Skeletal muscle tissue (tissue), 3 donors: ENCODE measurements at regions not wholly inside any gene's neighbourhood (a gene's known extent, or its start where the extent isn't known, plus 50 kb on each side); places are given as distances from the start of the nearest gene placed in this dataset.
"Not testable (repeated sequence)": the region's sequence is repeated elsewhere in the genome, so short reads cannot be mapped to it uniquely, and the experiment has no call there.

Experiments
- H3K27ac ChIP-seq: one replicate; pipeline ENCODE4 v1.7.0; 2013; ENCODE audit warnings: mild to moderate bottlenecking, low read depth, low read length, inconsistent platforms
- H3K27me3 ChIP-seq, 3 donors: one replicate each; pipeline ENCODE4 v1.7.0; 2013; ENCODE audit warnings: low read length in 3 of 3; ENCODE audit not compliant: control insufficient read depth in 3 of 3, insufficient read depth in 3 of 3
- H3K36me3 ChIP-seq, 3 donors: one replicate each; pipeline ENCODE4 v1.7.0; 2013; ENCODE audit warnings: low read length in 3 of 3; ENCODE audit not compliant: control insufficient read depth in 3 of 3, insufficient read depth in 3 of 3
- H3K4me1 ChIP-seq, 3 donors: one replicate each; pipeline ENCODE4 v1.7.0; 2013; ENCODE audit warnings: low read length in 3 of 3, mild to moderate bottlenecking in 3 of 3; ENCODE audit not compliant: control insufficient read depth in 3 of 3, insufficient read depth in 3 of 3
- H3K4me3 ChIP-seq, 3 donors: one replicate each; pipeline ENCODE4 v1.7.0; 2013; ENCODE audit warnings: low read length in 3 of 3
- H3K9ac ChIP-seq, 3 donors: one replicate each; pipeline ENCODE4 v1.7.0; 2013; ENCODE audit warnings: low read length in 3 of 3, mild to moderate bottlenecking in 3 of 3, moderate library complexity in 2 of 3, low read depth in 1 of 3
- H3K9me3 ChIP-seq, 3 donors: one replicate each; pipeline ENCODE4 v1.7.0; 2013; ENCODE audit warnings: low read length in 3 of 3; ENCODE audit not compliant: control insufficient read depth in 3 of 3
- donor health status: Osteomylitis.

DNA sequence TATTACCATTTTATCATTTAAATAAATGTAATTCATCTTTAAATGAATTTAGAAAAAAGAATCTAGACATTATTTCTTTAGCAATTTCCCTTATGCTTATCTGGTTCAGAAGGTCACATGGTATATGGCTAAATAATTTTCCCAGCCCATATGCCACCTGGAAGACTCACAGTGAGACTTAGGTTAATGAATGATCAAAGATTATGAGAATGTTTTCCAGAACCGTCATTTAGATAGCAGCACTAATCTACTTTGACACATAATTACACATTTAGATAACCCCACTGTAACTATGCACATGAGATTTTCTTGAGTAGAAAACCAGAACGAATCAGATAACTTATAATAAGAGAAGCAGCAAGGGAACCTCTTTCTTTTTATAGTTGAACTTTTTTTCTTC lies 124.9 kb upstream of the CCDC180 start:
- not testable (repeated sequence) for H3K27ac ChIP-seq, H3K4me1 ChIP-seq, H3K9ac ChIP-seq, H3K4me3 ChIP-seq, H3K9me3 ChIP-seq, H3K27me3 ChIP-seq, H3K36me3 ChIP-seq

DNA sequence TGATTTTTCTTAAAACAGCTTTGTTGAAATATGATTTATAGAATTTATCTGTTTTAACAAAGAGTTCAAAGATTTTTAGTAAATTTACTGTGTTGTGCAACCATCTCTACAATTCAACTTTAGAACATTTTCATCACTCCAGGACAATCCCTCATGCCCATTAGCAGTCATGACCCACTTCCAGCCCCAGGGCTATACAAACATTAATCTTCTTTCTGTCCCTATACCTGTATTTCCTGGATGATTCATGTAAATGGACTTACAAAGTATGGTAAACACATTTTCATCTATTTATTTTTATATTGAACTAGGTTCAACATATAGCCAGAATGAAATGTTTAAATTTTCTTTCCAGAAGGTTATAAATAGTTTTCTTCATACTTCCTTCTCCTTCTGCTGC lies 127.8 kb upstream of the CCDC180 start:
- Histone ChIP-seq H3K9ac (no peak overlapping the region), H3K4me3 (no peak overlapping the region), H3K4me1 (no peaks in the 10 kb centered on the region), H3K36me3 (no peaks in the 10 kb centered on the region), H3K27ac (no peak overlapping the region), H3K27me3 (no peaks in the 10 kb centered on the region), H3K9me3 (no peaks in the 10 kb centered on the region)

DNA sequence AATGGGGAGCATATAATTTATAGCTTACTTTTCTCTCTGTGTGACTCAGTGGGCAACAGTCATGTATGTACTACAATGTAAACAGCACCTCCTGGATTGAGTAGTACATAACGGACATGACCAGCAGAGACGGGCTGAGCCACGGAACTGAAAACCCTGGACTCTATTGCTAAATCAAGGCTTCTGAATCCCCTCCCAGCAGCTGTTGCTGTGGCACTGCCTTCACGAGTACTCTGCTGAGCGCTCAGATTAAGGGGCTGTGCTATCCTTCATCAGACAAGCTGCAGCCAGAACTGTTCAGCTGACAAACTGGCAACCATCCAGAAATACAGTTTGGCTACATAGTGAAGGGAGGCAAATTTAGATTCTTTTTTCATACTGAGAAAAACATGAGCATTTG lies 131.3 kb upstream of the CCDC180 start:
- no peaks in the 10 kb centered on the region for H3K36me3 ChIP-seq
- H3K9ac ChIP-seq, result no peak overlapping the region
- no peak overlapping the region for H3K4me3 ChIP-seq
- no peaks in the 10 kb centered on the region for H3K4me1 ChIP-seq
- no peaks in the 10 kb centered on the region for H3K27me3 ChIP-seq
- H3K9me3 ChIP-seq, result no peaks in the 10 kb centered on the region
- H3K27ac ChIP-seq, result no peak overlapping the region

DNA sequence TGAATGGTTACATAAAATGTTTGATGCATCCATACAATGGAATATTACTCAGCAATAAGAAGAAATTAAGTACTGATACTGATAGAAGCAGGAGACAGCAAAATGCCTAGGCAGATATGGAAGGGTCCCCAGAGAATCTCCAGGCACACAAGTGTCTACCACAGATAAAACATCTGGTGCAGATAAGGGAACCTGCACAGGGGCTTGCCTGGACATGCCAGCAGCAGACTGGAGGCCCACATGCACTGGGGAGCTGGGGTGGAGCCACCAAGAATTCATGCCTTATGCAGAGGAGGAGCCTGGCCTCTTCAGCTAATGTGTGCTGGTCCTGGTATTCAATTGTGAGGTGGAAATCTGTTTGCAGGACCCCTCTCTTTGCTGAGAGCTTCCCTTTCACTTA lies 129.2 kb upstream of the CTSV start:
- H3K4me1 ChIP-seq, H3K27me3 ChIP-seq, H3K9me3 ChIP-seq, H3K4me3 ChIP-seq, H3K36me3 ChIP-seq, H3K27ac ChIP-seq, H3K9ac ChIP-seq: not testable (repeated sequence)

DNA sequence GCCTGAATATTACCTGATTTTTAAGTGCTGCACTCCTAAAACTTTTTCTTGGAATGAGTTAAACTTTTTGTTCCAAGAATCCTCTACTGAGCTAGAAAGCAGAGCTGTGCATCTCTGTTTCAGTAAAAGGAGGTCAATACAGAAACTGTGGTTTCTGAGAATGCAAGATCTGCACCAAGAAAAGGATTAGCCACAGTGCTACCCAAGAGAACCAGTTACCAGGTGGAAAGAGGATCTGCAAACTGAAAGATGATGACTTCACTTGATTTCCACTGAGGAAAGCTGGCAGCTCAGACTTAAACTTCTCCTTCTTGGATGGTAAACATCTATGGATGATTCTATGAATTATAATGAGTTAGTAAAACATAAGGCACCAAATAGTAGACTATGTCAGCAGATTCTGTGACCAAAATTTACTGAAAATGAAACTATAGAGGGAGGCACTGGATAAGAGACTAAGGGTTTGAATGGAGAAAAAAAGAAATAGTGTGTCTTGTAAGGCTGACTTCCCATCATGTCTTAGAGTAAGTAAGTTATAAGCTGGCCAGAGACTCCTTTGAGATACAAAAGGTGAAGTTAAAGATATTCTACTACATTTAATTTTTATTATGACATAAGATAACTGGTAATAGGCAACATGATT lies 127.7 kb upstream of the CTSV start:
- not testable (repeated sequence) for H3K9me3 ChIP-seq, H3K27me3 ChIP-seq, H3K36me3 ChIP-seq, H3K4me1 ChIP-seq, H3K9ac ChIP-seq, H3K27ac ChIP-seq, H3K4me3 ChIP-seq

DNA sequence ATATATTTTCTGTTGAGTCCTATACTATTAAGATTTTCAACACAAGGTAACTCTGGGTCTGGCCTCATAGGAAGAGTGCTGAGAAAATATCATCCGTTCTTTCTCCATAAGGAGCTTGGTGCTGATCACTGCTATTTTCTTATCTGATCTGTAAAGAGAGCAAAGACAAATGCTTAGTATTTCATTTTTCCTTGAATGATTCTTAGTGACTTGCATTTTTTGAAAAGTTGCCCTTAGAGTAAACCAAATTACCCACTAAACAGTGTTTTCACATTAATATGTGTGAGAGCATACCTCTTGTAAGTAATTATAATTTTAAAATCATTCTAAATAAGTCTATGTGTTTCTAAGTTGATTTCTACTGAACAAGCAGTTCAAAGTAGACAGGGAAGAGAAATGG lies 121.3 kb upstream of the CTSV start:
- Histone ChIP-seq H3K27me3 (no peaks in the 10 kb centered on the region), H3K4me3 (no peak overlapping the region), H3K4me1 (no peaks in the 10 kb centered on the region), H3K27ac (no peak overlapping the region), H3K9me3 (no peaks in the 10 kb centered on the region), H3K9ac (no peak overlapping the region), H3K36me3 (no peaks in the 10 kb centered on the region)

DNA sequence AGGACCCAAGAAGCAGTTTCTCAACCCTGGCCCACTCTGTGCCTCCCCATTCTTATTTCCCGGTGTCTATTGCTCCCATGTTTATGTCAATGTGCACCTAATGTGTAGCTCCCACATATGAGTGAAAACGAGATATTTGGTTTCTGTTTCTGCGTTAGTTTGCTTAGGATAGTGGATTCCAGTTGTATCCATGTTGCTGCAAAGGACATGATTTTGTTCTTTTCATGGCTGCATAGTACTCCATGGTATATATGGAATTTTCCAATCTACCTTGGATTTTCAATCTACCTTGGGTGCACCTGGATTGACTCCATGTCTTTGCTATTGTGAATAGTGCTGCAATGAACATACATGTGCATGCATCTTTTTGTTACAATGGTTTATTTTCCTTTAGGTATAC lies 119.8 kb upstream of the CTSV start:
- not testable (repeated sequence) for H3K4me3 ChIP-seq, H3K36me3 ChIP-seq, H3K9me3 ChIP-seq, H3K9ac ChIP-seq, H3K27ac ChIP-seq, H3K4me1 ChIP-seq, H3K27me3 ChIP-seq

DNA sequence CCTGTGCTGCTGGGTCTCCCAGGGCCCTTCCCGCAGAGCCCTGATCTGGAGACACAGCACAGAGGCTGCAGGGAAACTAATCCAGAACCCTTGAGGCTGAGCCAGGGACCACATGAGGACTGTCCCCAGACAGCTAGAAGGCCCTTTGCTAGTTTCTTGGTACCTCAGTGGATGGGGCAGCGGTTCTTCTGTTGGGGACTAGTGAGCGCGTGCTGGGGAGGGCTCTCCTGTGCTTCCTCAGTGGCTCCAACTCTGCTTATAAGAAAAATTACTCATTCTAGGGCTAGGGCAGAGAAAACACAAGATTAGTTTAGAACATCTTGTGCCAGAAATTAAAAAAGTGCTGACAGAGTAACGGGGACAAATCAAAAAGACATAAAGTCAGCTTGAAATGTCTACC lies 116.5 kb upstream of the CTSV start:
- not testable (repeated sequence) for H3K9ac ChIP-seq, H3K9me3 ChIP-seq, H3K36me3 ChIP-seq, H3K4me3 ChIP-seq, H3K4me1 ChIP-seq, H3K27me3 ChIP-seq, H3K27ac ChIP-seq

DNA sequence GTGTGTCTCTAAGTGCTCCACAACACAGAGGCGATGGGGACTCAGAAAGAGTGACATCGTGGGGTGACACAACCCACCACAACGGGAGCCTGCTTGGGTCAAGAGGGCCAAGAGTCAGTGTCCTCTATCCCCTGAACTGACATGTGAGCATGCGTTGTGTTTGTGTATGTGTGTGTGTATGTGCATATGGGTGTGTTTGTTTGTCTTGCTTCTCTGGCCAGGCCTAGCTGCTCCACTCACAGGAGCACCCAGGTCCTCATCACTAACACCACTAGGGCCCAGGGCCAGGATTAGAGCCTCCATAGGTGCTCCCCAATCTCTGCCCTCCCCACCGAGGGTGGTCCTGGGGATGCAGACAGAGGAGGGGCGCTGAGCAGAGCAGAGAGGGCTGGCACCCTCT lies 115.0 kb upstream of the CTSV start:
- no peaks in the 10 kb centered on the region for H3K9me3 ChIP-seq
- H3K4me3 ChIP-seq, result no peak overlapping the region
- no peaks in the 10 kb centered on the region for H3K4me1 ChIP-seq
- H3K27me3 ChIP-seq, result no peaks in the 10 kb centered on the region
- no peak overlapping the region for H3K27ac ChIP-seq
- H3K9ac ChIP-seq, result no peak overlapping the region
- H3K36me3 ChIP-seq, result no peaks in the 10 kb centered on the region

DNA sequence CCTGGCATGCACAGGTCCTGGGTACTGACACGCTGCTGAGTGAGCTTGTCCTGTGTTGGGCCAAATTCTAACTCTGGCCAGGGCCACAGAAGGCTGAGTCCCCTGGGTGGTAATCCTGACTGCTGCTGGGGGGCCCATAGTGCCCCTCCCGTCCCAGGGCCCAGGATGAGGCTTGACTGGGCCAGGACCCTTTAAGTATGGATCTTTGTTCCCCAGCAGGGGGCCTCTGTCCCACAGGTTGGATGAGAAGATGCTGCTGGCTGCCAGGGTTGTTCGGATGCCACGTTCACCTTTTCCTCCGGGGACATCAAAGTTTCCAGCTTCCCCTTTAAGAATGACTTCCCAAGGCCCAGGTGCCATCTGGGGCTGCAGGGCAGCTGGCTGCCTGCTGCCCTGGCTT lies 114.2 kb upstream of the CTSV start:
- H3K27ac ChIP-seq, H3K27me3 ChIP-seq, H3K9ac ChIP-seq, H3K4me1 ChIP-seq, H3K9me3 ChIP-seq, H3K36me3 ChIP-seq, H3K4me3 ChIP-seq: not testable (repeated sequence)

DNA sequence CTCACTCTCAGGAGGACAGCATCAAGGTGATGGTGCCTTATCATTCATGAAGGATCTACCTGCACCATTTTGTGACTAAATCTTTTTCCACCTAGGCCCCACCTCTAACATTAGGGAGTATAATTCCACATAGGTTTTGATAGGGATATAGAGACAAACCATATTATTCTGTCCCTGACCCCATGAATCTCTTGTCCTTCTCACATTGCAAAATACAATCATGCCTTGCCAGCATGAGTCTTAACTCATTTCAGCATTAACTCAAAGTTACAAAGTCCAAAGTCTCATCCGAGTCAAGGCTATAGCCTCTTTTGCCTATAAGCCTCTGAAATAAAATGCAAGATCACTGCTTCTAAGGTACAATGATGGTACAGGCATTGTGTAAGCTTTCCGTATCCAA lies 111.5 kb upstream of the CTSV start:
- H3K27ac ChIP-seq, H3K4me3 ChIP-seq, H3K4me1 ChIP-seq, H3K27me3 ChIP-seq, H3K9me3 ChIP-seq, H3K9ac ChIP-seq, H3K36me3 ChIP-seq: not testable (repeated sequence)
